Neuron (in vitro differentiated cells): ENCODE measurements at regions not wholly inside any gene's neighbourhood (a gene's known extent, or its start where the extent isn't known, plus 50 kb on each side); places are given as distances from the start of the nearest gene placed in this dataset.
"Not testable (repeated sequence)": the region's sequence is repeated elsewhere in the genome, so short reads cannot be mapped to it uniquely, and the experiment has no call there.

ENCODE experiments used
- H2AFZ ChIP-seq: one replicate; pipeline ENCODE4 v1.6.1; 2013; ENCODE audit warnings: low read depth, mild to moderate bottlenecking, inconsistent platforms, low read length, moderate library complexity
- H3K27me3 ChIP-seq: one replicate; pipeline ENCODE4 v1.6.1; 2013; ENCODE audit warnings: low read length; ENCODE audit not compliant: insufficient read depth
- H3K36me3 ChIP-seq: one replicate; pipeline ENCODE4 v1.6.1; 2013; ENCODE audit warnings: low read length; ENCODE audit not compliant: insufficient read depth
- H3K4me1 ChIP-seq: one replicate; pipeline ENCODE4 v1.6.1; 2013; ENCODE audit warnings: low read length; ENCODE audit not compliant: insufficient read depth
- H3K4me3 ChIP-seq: 2 replicates; pipeline ENCODE4 v1.5.1; 2013; ENCODE audit warnings: mild to moderate bottlenecking, low read length, moderate library complexity
- H3K9me3 ChIP-seq: one replicate; pipeline ENCODE4 v1.6.1; 2013; ENCODE audit warnings: low read length

GRCh38 chr18:56283316-56283715 is 355.1 kb downstream of the TXNL1 start:
- Histone ChIP-seq H3K27me3 (no peaks in the 10 kb centered on the region), H2AFZ (no peak overlapping the region), H3K36me3 (no peaks in the 10 kb centered on the region), H3K4me3 (no peak overlapping the region), H3K4me1 (no peaks in the 10 kb centered on the region), H3K9me3 (no peaks in the 10 kb centered on the region)

- H3K27me3 ChIP-seq = no peaks in the 10 kb centered on the region
- H3K36me3 ChIP-seq = no peaks in the 10 kb centered on the region
- no peaks in the 10 kb centered on the region for H3K4me1 ChIP-seq
These were observed 355.9 kb downstream of the TXNL1 start for GRCh38 chr18:56282234-56283104.

GRCh38 chr18:56279816-56280215 is 358.6 kb downstream of the TXNL1 start:
- H2AFZ ChIP-seq, H3K9me3 ChIP-seq, H3K4me1 ChIP-seq: not testable (repeated sequence)

More at GRCh38 chr18:56282234-56283104, 355.9 kb downstream of the TXNL1 start:
- H3K9me3 ChIP-seq = no peaks in the 10 kb centered on the region
- H3K4me3 ChIP-seq = no peak overlapping the region
- H2AFZ ChIP-seq = no peak overlapping the region

GRCh38 chr18:56278421-56279003 is 359.9 kb downstream of the TXNL1 start:
- no peak overlapping the region for H3K4me3 ChIP-seq
- no peaks in the 10 kb centered on the region for H3K4me1 ChIP-seq
- no peaks in the 10 kb centered on the region for H3K27me3 ChIP-seq
- H3K9me3 ChIP-seq = no peaks in the 10 kb centered on the region
- H3K36me3 ChIP-seq = no peaks in the 10 kb centered on the region
- H2AFZ ChIP-seq = no peak overlapping the region

More at GRCh38 chr18:56279816-56280215, 358.6 kb downstream of the TXNL1 start:
- not testable (repeated sequence) for H3K27me3 ChIP-seq, H3K36me3 ChIP-seq, H3K4me3 ChIP-seq

- Histone ChIP-seq H3K4me3 (no peak overlapping the region), H3K9me3 (no peaks in the 10 kb centered on the region), H3K4me1 (no peaks in the 10 kb centered on the region), H3K36me3 (no peaks in the 10 kb centered on the region), H2AFZ (no peak overlapping the region), H3K27me3 (no peaks in the 10 kb centered on the region)
These were observed 361.9 kb downstream of the TXNL1 start for GRCh38 chr18:56276466-56276865.

GRCh38 chr18:56273541-56274219 is 364.7 kb downstream of the TXNL1 start:
- Histone ChIP-seq H2AFZ (no peak overlapping the region), H3K4me3 (no peak overlapping the region), H3K36me3 (no peaks in the 10 kb centered on the region), H3K27me3 (no peaks in the 10 kb centered on the region), H3K9me3 (no peaks in the 10 kb centered on the region), H3K4me1 (no peaks in the 10 kb centered on the region)

GRCh38 chr18:56270671-56271250 is 367.6 kb downstream of the TXNL1 start:
- no peaks in the 10 kb centered on the region for H3K36me3 ChIP-seq
- H3K9me3 ChIP-seq = no peaks in the 10 kb centered on the region
- no peak overlapping the region for H2AFZ ChIP-seq
- no peaks in the 10 kb centered on the region for H3K27me3 ChIP-seq
- H3K4me1 ChIP-seq = no peaks in the 10 kb centered on the region
- H3K4me3 ChIP-seq = no peak overlapping the region

- Histone ChIP-seq H3K36me3 (no peaks in the 10 kb centered on the region), H3K9me3 (no peaks in the 10 kb centered on the region), H3K27me3 (no peaks in the 10 kb centered on the region), H3K4me1 (no peaks in the 10 kb centered on the region), H3K4me3 (no peak overlapping the region), H2AFZ (no peak overlapping the region)
These were observed 368.4 kb downstream of the TXNL1 start for GRCh38 chr18:56269958-56270357.

- Histone ChIP-seq H3K4me3 (no peak overlapping the region), H3K4me1 (no peaks in the 10 kb centered on the region), H2AFZ (no peak overlapping the region), H3K36me3 (no peaks in the 10 kb centered on the region), H3K9me3 (no peaks in the 10 kb centered on the region), H3K27me3 (no peaks in the 10 kb centered on the region)
These were observed 369.4 kb downstream of the TXNL1 start for GRCh38 chr18:56268952-56269351.

- no peaks in the 10 kb centered on the region for H3K27me3 ChIP-seq
- H2AFZ ChIP-seq = no peak overlapping the region
- no peaks in the 10 kb centered on the region for H3K36me3 ChIP-seq
- H3K4me3 ChIP-seq = no peak overlapping the region
- no peaks in the 10 kb centered on the region for H3K4me1 ChIP-seq
- H3K9me3 ChIP-seq = no peaks in the 10 kb centered on the region
These were observed 371.1 kb downstream of the TXNL1 start for GRCh38 chr18:56267334-56267733.

GRCh38 chr18:56258178-56258577 is 380.2 kb downstream of the TXNL1 start:
- Histone ChIP-seq H3K4me1 (peaks cover 12% of the 10 kb centered on the region), H3K4me3 (no peak overlapping the region), H3K9me3 (no peaks in the 10 kb centered on the region), H3K27me3 (no peaks in the 10 kb centered on the region), H3K36me3 (no peaks in the 10 kb centered on the region), H2AFZ (no peak overlapping the region)

- Histone ChIP-seq H3K4me3 (no peak overlapping the region), H3K4me1 (peaks cover 22% of the 10 kb centered on the region), H3K9me3 (no peaks in the 10 kb centered on the region), H3K27me3 (no peaks in the 10 kb centered on the region), H2AFZ (no peak overlapping the region), H3K36me3 (no peaks in the 10 kb centered on the region)
These were observed 381.2 kb downstream of the TXNL1 start for GRCh38 chr18:56257205-56257604.

- no peaks in the 10 kb centered on the region for H3K9me3 ChIP-seq
- H3K4me1 ChIP-seq = peaks cover 27% of the 10 kb centered on the region
- H2AFZ ChIP-seq = no peak overlapping the region
- H3K36me3 ChIP-seq = no peaks in the 10 kb centered on the region
- H3K4me3 ChIP-seq = no peak overlapping the region
- no peaks in the 10 kb centered on the region for H3K27me3 ChIP-seq
These were observed 381.7 kb downstream of the TXNL1 start for GRCh38 chr18:56256659-56257058.
